Colonic mucosa (tissue), 4 donors: ENCODE measurements at regions not wholly inside any gene's neighbourhood (a gene's known extent, or its start where the extent isn't known, plus 50 kb on each side); places are given as distances from the start of the nearest gene placed in this dataset.

Source experiments
- DNase-seq: peaks from one replicate; pipeline ENCODE4 v3.0.0-alpha.2; 2020
- H3K27ac ChIP-seq: fragments of 200-600 bp; one replicate; pipeline ENCODE4 v1.8.0; 2021
- H3K27me3 ChIP-seq: fragments of 200-600 bp; one replicate; pipeline ENCODE4 v1.8.0; 2021
- H3K36me3 ChIP-seq: fragments of 200-600 bp; one replicate; pipeline ENCODE4 v1.8.0; 2021
- H3K4me1 ChIP-seq: fragments of 200-600 bp; one replicate; pipeline ENCODE4 v1.8.0; 2021; ENCODE audit warnings: mild to moderate bottlenecking
- H3K4me3 ChIP-seq: fragments of 200-600 bp; one replicate; pipeline ENCODE4 v1.8.0; 2021
- H3K9ac ChIP-seq, 2 donors: one replicate each; pipeline ENCODE4 v1.7.0; 2013; ENCODE audit warnings: control low read depth in 2 of 2, low read depth in 2 of 2, low read length in 2 of 2
- H3K9me3 ChIP-seq: fragments of 200-600 bp; one replicate; pipeline ENCODE4 v1.8.0; 2021
- intact Hi-C: fragments of 100-400 bp; cut with DNase I; formaldehyde crosslinking; loops from one replicate; pipeline ENCODE4 v1.14.1; 2022
- TF ChIP-seq, protein P1 (sequence below): fragments of 200-600 bp; IDR thresholded peaks from one replicate; pipeline ENCODE4 v1.8.0; 2022; ENCODE audit warnings: antibody characterized with exemption, mild to moderate bottlenecking
- donor health status: healthy.
- donor health status: DM: no; HTN: no; CAD: no.
- donor health status: DM: no; HTN: no; CAD: no.

- H3K4me3 ChIP-seq, result no peak overlapping the region
- no peaks in the 10 kb centered on the region for H3K4me1 ChIP-seq
- TF ChIP-seq, protein P1, sequence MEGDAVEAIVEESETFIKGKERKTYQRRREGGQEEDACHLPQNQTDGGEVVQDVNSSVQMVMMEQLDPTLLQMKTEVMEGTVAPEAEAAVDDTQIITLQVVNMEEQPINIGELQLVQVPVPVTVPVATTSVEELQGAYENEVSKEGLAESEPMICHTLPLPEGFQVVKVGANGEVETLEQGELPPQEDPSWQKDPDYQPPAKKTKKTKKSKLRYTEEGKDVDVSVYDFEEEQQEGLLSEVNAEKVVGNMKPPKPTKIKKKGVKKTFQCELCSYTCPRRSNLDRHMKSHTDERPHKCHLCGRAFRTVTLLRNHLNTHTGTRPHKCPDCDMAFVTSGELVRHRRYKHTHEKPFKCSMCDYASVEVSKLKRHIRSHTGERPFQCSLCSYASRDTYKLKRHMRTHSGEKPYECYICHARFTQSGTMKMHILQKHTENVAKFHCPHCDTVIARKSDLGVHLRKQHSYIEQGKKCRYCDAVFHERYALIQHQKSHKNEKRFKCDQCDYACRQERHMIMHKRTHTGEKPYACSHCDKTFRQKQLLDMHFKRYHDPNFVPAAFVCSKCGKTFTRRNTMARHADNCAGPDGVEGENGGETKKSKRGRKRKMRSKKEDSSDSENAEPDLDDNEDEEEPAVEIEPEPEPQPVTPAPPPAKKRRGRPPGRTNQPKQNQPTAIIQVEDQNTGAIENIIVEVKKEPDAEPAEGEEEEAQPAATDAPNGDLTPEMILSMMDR, result no peak
- intact Hi-C loops, result no loop called here
- no peak for DNase-seq
- no peaks in the 10 kb centered on the region for H3K27me3 ChIP-seq
- no peak overlapping the region for H3K9ac ChIP-seq
- H3K27ac ChIP-seq, result no peak overlapping the region
- H3K36me3 ChIP-seq, result no peaks in the 10 kb centered on the region
- no peaks in the 10 kb centered on the region for H3K9me3 ChIP-seq
These were observed 168.9 kb upstream of the TSC22D1 start for GRCh38 chr13:44744880-44745633.

DNA sequence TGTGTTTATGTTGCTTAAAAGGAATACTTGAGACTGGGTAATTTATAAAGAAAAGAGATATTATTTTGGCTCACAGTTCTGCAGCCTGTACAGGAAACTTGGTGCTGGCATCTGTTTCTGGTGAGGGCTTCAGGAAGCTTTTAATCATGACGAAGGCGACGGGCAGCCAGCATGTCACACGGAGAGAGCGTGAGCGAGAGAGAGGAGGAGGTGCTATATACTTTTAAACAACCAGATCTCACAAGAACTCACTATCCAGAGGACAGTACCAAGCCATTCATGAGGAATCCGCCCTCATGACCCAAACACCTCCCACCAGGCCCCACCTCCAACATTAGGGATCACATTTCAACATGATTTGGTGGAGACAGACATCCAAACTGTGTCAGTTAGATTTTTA lies 163.4 kb upstream of the TSC22D1 start:
- Histone ChIP-seq H3K4me3 (no peak overlapping the region), H3K4me1 (no peaks in the 10 kb centered on the region), H3K9me3 (no peaks in the 10 kb centered on the region), H3K27me3 (no peaks in the 10 kb centered on the region), H3K27ac (no peak overlapping the region), H3K36me3 (no peaks in the 10 kb centered on the region), H3K9ac (no peak overlapping the region)
- TF ChIP-seq, protein P1, result no peak
- intact Hi-C loops, result no loop called here
- DNase-seq, result no peak

- Histone ChIP-seq H3K4me1 (no peaks in the 10 kb centered on the region), H3K9me3 (no peaks in the 10 kb centered on the region), H3K27me3 (no peaks in the 10 kb centered on the region), H3K36me3 (no peaks in the 10 kb centered on the region), H3K27ac (no peak overlapping the region), H3K4me3 (no peak overlapping the region), H3K9ac (no peak overlapping the region)
- intact Hi-C loops, result no loop called here
- DNase-seq, result no peak
- TF ChIP-seq, protein P1, result no peak
These were observed 163.0 kb upstream of the TSC22D1 start for GRCh38 chr13:44739120-44739519.

DNA sequence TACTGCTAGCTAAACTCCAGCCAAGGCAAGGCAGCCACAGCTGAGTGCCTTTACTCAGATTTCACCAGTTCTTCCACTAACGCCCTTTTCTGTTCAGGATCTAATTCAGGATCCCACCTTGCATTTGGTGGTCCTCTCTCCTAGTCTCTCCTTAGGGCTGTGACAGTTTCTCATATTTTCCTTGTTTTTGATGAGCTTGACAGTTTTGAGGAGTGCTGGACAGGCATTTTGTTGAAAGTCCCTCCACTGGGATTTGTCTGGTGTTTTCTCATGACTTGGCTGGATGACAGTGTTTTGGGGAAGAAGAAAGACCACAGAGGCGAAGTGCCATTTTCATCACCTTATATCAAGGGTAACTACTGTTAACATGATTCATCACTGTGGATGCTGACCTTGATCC lies 162.3 kb upstream of the TSC22D1 start:
- no peak overlapping the region for H3K27ac ChIP-seq
- no peaks in the 10 kb centered on the region for H3K4me1 ChIP-seq
- no peaks in the 10 kb centered on the region for H3K9me3 ChIP-seq
- no peak overlapping the region for H3K9ac ChIP-seq
- TF ChIP-seq, protein P1, result no peak
- DNase-seq, result no peak
- intact Hi-C loops, result no loop called here
- no peaks in the 10 kb centered on the region for H3K36me3 ChIP-seq
- H3K4me3 ChIP-seq, result no peak overlapping the region
- no peaks in the 10 kb centered on the region for H3K27me3 ChIP-seq

DNA sequence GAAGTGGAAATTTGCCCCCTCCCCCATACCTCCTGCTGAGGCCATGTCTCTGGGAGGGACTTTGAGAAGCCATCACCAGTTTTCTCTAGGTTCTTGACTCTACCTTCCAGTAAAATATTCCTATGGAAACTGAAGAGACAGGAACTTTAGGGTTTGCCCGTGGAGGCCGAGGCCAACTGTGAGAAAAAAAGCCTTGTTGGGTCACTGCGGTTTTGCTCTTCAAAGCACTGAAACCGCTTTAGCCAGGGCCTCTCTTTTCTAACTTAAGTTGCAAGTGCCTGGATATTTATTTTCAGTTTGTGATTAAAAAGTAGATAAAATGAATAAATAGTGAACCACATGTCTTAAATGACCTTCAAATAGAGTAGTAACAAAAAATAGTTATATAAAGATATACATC lies 159.7 kb upstream of the TSC22D1 start:
- TF ChIP-seq, protein P1, result no peak
- Histone ChIP-seq H3K9me3 (no peaks in the 10 kb centered on the region), H3K36me3 (no peaks in the 10 kb centered on the region), H3K4me1 (no peaks in the 10 kb centered on the region), H3K27me3 (no peaks in the 10 kb centered on the region), H3K4me3 (no peak overlapping the region), H3K9ac (no peak overlapping the region), H3K27ac (no peak overlapping the region)
- DNase-seq, result no peak
- intact Hi-C loops, result no loop called here
